Activated CD4-positive, alpha-beta T cell treated with anti-CD3 and anti-CD28 coated beads, Interleukin-2, Interleukin-4, amounts not matched to agents 100 ng/mL and 50 ng/mL, durations not matched to agents 16 hours and 8 hours (primary cell): ENCODE measurements at regions not wholly inside any gene's neighbourhood (a gene's known extent, or its start where the extent isn't known, plus 50 kb on each side); places are given as distances from the start of the nearest gene placed in this dataset.

Experiments
- DNase-seq: peaks from one replicate; pipeline ENCODE4 v3.0.0-alpha.2; 2020; ENCODE audit warnings: low spot score

DNA sequence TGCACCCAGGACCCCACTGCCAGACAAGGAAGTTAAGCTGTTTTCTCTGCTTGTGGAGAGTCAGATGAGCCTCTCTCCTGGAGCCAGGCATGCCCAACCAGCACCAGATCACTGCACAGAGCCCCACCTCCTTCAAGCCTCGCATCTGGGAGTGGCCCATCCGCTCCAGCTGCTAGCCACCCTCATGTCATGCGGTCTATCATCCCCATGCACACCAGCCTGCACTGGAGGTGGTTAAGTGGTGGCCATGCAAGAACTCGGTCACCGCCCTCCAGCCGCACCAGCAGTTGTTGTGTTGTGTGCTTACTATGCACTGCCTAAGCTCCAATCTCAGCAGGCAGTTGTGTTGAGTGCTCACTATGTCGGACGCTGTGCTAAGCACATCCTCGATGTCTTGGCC, 177.9 kb upstream of the SLC14A2 start:
- no peak for DNase-seq

DNA sequence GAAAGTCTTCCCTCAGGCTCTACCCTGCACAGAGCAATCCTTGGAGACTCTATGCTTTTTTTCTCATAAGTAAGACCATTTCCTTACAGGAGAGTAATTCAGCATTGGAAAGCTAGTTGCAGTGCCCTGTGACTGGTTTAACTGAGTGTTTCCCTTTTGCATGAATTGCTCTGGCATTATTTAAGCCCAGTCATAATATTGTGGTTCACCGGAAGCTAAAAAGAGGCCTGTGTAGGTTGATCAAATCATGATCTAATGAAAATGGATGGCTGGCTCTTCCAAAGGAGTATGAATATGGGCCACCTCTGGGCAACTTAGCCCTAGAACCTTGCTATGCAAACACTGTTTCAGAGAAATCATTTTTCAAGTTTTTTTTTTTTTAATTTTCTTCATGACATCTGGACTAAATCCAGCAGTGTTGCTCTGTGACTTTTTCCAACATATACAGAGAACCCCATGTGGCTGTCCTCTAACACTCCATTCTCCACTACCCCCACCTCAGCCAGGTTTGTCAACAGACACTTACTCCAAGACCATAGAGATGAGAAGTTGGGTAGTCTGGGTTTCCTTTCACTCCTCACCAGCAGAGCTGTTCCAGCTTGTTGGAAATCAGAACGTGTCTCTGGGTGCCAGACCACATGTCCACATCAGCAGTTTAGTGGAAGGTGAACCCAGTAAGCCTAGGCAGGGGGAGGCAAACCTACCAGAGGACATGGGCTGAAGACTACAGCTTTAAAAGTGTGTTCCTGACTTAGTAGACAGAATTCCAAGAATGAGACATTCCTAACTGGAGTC, 175.2 kb upstream of the SLC14A2 start:
- no peak for DNase-seq

DNA sequence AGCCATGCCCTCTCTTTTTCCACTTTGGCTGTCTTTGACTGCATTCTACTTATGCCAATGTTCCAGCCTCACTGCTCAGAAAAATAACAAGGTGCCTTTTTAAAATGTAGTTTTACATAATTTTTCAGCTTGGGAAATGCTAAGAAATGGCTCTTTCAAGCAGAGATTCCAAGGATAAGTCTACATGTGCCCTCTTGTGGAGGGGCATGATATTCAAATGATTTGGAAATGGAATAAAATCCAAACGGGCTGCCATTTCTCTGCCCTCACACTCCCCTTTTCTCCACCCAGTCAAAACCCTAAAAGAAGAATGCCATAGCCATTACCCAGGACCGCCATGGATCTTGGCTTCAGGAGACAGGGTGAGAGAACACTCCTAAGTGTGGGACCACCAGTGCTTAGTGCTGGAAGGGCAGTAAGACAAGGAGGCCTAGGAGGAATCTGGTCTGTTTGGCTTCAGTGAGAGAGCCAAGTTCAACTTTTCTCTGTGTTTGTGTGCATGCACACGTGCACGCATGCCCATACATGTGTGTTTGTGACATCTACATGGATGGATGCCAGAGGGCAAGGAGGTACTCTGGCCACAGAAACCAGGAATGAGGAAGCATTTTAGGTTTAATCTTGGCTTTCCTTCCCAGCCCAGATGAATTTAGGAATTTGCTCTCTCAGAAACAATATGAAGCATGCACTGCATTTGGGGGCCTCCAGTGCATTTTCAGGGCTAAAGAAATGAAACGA, 174.0 kb upstream of the SLC14A2 start:
- DNase-seq, result no peak

DNA sequence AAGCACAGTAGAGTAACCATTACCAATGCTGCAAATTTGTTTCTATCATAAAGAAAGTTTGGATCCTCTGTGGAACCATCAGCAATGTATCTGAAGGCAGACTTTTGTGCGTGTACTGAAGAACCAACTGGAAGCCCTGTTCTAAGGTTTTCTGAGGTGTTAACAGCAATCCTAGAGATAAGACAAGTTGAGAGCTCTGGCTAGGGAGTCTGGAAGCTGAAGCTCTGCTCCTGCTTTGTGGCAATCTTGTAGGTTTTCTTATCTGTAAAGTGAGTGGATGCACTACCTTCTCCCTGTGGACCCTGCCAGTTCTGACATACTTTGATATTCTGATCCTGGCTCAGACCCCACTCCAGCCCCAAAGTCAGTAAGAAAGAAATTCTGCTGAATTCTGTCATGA, 171.2 kb upstream of the SLC14A2 start:
- DNase-seq, result no peak

- DNase-seq, result no peak
Observed at GRCh38 chr18:45447355-45448265, 167.7 kb upstream of the SLC14A2 start.

- DNase-seq, result no peak
Observed at GRCh38 chr18:45448871-45449270, 166.4 kb upstream of the SLC14A2 start.

GRCh38 chr18:45449418-45450227, 165.7 kb upstream of the SLC14A2 start:
- DNase-seq, result no peak

DNA sequence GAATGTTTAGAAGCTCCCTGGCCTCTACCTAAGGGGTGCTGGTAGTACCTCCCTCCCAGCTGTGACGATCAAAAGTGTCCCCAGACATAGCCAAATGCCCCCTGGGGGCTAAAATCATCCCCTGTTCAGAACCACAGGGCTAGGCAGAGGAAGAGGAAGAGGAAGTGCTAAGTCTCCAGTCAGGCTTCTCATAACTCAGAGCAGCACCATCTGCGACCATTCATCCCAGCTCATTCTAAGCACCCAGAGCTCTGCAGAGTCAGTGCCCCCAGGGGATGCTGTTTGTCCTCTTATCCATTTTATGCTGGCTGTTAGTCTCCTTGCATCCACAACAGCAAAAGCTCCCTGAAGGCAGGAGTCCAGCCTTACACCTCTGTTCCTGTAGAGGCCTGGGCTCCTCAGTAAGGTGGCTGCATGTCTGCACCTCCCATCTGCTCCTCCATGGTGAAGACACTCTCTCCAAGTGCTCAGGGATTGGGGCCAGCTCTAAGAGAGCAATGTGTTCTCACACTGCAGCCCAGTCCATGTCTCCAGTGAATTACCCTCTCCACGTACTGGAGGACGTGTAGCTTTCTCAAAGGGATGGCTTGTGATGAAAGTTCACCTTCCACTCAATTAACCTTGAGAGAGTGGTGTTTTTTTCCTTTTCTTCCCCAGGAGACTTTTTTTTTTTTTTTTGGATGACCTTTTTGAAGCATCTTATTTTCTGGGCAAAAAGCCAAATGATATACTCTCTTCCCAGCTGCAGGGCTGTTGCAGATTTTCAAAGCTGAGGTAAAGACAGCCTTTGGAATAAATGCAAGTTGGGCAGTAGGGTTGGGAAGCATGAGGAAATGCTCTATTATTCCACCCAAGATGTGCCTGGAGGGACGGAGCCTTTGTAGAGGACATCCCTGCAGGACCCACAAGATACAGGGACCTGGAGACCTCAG, 158.9 kb upstream of the SLC14A2 start:
- no peak for DNase-seq

- DNase-seq, result no peak
Observed at GRCh38 chr18:45458033-45458432, 157.2 kb upstream of the SLC14A2 start.

- DNase-seq, result no peak
Observed at GRCh38 chr18:45462179-45462578, 153.1 kb upstream of the SLC14A2 start.

- DNase-seq, result no peak
Observed at GRCh38 chr18:45463451-45463850, 151.8 kb upstream of the SLC14A2 start.

GRCh38 chr18:45464619-45465018, 150.7 kb upstream of the SLC14A2 start:
- no peak for DNase-seq

- DNase-seq, result no peak
Observed at GRCh38 chr18:45467293-45467692, 148.0 kb upstream of the SLC14A2 start.

DNA sequence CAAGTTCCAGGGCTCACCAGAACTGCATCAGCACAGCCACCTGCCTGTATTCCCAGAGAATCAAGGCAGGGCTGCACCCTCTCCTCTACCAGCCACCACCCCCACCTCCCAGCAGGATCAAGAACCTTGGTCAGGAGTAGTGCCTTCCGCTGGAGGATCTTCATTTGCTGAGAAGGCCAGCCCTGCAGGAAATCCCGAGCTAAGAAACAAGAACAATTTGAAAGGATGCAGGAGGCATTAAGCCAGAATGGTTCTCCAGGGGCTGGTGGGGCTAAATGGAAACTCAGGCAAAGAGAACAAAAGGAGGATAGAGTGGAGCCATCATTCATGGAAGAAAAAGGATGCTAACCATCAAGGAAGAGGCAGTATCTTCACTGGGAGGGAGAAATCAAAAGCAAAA, 147.3 kb upstream of the SLC14A2 start:
- DNase-seq, result no peak

- no peak for DNase-seq
Observed at GRCh38 chr18:45478889-45479288, 136.4 kb upstream of the SLC14A2 start.

- no peak for DNase-seq
Observed at GRCh38 chr18:45480219-45481015, 134.9 kb upstream of the SLC14A2 start.

DNA sequence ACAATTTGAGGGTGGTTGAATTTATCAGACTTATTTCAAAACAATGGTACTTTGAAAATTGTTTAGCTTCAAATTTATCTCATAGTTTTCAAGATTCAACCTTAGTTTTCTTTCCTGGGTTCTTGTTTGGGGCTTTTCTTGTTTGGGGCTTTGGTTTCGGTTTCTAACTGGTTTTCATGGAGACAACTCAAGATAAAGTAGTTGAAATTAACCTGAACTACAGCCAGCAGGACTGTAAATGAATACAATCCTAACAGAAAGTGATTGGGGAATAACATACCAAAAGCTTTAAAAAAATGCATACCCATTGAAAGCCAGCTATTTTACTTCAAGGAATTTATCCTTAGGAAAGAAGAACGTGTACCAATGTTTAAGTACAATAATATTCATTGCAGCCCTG, 133.5 kb upstream of the SLC14A2 start:
- DNase-seq, result no peak

GRCh38 chr18:45482286-45482685, 133.0 kb upstream of the SLC14A2 start:
- no peak for DNase-seq

DNA sequence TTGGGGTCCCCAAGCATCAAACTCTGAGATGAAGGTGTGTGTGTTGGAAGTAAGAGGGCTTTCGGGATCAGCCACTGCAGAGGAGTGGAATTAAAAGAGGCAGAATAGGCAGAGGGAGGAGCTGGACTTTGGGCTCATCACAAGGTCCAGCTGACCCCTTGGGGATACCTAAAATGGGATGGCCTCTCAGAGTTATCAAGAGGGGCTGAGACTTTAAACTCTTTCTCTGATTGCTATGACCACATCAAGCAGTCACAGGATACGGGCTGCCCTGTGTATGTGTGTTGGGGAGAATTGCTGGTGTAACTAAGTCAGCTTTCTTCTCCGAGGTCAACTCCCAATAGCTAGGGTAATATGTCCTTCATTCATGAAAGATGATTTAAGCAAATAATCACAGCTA, 127.7 kb upstream of the SLC14A2 start:
- DNase-seq, result no peak

DNA sequence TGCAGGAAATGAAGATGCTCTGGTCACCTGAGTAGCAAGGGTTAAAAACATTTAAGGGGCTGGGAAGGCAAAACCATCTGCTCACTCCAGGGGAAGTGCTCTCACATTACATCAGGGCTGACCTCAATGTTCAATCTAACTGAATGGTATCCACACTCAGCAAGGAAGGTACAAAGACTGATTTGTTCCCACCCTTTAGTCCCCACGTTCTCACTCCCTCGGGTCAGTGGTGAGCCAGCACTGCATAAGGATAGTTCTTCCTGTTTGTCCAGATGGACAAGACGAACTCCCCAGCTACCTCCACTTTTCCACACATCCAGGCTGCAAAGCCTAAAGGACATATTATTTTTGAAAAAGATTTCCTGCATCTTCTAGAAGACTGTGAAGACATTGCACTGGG, 126.6 kb upstream of the SLC14A2 start:
- no peak for DNase-seq
